Stimulated activated CD4-positive, alpha-beta T cell treated with anti-CD3 and anti-CD28 coated beads, Interleukin-2, amount 100 ng/mL, for 24 hours (primary cell): ENCODE measurements at regions not wholly inside any gene's neighbourhood (a gene's known extent, or its start where the extent isn't known, plus 50 kb on each side); places are given as distances from the start of the nearest gene placed in this dataset.
A peak's percentile ranks its signal among the peaks of the same experiment; 100 is the strongest.

Source experiments
- DNase-seq, 2 donors: peaks; one replicate each; pipeline ENCODE4 v3.0.0-alpha.2; 2020

DNA sequence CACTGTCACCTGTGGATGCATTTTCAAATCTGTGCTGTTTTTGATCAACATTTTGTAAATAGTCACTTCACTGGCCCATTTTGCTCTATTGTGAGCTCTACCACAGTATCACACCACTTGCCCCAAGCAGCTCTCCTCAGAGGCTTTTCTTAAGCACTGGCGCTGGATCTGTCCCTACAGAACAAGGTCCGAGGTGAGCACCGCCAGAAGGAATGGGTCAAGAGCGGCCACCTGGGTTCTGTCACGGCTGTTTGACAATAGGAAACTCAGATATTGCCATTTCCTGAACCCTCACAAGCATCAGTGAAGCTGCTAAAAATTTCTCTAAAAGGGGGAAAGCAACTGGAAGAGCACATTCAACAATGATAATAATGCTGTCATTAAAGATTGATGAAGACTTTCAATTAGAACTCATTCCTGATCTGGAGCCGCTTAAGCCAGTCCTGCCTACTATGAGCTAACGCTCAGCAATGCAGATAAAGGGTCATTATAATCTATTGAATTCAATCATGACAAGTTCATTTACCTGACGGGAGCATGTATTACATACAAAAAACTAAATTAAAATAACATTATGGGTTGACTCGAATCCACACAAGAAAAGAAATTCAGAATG lies 514.0 kb downstream of the GALR1 start:
- no peak for DNase-seq

DNA sequence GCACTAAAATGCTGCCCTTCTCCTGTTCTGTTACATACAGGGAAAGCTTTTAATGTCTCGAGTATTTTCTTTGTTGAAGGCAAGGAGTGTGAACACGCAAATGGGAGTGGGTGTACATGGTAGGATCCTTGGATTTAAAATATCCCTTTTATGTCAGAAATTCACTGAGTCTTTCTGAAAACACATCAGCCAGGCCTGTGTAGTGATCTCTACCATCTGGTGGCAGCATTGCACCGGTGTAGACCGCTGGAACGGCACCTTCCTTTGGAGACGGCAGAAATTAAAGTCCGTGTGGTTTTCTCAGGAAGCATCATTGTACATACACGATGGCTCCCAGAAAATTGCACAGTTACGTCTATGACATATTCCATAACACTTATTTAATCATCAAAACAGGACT lies 515.8 kb downstream of the GALR1 start:
- peak in 1 of 2 donors; percentile 19 for DNase-seq

DNA sequence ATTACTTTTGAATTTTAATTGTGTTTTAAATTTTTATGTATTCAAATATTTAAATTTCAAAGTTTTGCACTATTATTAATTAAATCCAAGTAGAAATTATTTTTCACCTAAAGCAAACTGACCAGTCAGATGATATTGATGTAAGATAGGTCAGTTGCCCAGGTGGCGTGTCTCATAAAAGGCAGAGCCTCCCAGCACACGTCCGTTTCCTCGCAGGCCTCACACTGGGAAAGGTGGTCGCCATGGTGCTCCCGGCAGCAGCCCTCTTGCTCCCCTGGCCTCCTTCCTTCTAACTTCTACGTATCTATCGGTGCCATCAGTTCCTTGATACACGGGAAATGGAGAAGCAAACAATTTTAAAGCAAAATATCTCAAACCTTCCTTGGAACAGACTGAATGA lies 516.8 kb downstream of the GALR1 start:
- DNase-seq = no peak

DNA sequence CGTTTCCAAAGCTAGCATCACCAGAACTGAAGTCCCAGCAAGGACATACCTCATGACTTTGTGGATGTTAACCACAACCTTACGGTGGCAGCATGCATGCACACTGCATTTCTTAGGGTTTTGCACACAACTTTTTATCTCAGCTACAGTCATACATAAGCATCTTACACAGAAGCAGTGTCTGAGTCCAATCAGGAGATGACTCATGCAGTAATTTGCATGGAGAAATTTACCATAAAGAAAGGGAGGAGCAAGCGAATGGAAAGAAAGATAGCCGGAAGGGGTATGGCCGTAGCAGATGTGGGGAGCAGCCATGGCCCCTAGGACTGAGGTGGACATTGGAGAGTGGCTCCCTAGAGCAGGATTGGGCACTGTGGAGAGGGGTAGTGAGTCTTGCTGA lies 522.5 kb downstream of the GALR1 start:
- no peak for DNase-seq

DNA sequence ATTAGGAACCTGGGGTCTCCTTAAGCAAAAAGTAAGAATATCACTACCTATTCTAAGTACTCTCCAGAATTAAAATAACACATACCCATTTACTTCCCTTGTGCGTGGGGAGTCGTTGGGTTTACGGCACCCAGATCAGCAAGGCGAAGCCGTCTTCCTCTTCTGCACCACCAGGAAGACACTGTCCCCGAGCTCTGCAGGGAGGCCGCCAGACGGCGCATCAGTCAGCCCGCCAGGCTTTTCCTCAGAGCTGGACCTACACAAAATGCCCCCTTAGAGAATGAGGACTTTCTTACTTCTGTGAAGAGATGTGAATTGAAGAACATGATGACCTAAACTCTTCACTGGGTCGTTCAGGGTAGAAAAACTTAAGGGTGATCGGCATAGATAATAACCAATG lies 526.5 kb downstream of the GALR1 start:
- no peak for DNase-seq

DNA sequence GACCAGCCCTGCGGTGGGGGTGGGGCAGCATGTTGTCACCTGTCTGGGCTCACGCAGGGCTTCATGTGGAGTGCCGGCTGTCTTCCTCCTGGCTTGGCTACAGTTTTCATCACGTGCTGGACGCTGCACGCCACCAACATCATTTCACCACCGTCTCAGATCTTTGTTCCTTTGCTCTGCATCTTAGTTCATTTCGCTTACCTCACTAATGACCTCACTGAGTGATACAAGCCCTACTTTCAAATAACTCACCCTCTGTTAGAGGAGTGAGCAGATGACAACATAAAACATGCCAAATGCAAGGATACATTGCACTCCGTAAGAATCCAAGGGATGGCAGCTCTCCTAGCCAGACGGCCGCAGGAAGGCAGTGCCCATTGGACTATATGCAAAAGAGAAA lies 527.5 kb downstream of the GALR1 start:
- DNase-seq = no peak

DNA sequence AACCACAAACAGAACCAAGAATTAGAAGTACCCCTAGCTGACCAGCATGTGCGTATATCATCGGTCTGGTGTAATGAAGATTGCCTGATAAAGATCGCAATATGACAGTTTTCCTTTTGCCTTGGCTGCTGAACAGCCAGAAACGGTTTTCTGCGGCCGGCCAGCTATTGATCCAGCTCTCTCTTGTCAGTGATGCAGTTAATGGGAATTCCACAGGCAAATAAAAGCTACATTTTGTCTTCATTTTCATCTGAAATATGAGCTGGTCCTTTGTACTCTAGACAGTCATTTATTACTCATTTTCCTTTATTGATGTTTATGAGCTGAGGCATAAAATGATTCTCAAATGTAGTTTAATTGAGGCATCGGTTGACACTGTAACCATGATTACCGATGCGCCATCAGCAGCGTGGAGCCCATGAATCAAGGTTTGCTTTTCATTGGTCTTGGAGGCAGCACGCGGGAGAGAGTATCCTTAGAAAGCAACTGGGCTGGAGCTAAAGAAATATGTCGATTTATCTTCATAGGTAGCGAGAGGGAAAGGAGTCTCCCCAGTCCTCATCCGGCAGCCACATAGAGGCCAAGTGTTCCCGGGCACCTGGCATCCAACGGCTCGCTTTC lies 535.2 kb downstream of the GALR1 start:
- no peak for DNase-seq

DNA sequence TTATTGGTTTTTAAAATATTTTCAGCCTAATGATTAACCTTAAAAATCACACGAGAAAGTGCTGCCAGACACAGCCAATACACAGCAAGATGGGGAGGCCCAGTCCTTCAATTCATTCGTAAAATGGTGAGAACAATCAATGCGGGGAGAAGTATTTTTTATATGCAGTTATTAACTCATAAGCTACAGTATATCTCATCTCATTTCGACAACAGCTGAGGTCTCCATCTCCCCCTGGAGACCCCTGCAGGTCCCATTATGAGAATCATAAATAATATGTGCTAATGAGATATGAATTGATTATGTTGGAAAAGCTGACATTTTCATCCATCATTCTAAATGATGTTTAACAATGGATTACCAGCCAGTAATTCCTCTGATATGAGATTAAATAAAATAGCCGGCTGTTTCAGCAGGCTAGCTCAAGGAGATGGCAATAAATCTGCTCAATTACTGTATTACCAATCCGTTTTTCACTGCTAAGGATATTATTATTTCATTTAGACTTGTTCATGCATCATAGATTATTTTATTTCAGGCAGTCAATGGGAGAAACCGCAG lies 535.8 kb downstream of the GALR1 start:
- no peak for DNase-seq

DNA sequence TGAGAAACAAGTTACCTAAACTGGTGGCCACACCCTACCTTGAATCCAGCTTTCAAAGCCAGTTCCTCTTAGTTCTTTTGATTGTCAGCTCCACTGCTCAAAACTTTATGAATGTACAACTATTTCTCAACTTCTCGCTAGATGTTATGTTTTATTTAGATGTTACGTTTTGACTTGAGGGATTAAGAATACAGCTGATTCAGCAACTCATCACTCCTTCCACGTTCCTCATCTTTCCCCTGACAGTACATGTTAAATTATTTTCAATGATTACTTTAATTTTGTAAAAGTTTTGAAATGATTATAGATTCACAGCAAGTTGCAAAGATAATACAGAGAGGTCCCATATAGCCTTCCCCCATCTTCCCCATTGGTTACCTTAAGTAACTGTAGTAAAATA lies 553.4 kb downstream of the GALR1 start:
- DNase-seq = no peak

DNA sequence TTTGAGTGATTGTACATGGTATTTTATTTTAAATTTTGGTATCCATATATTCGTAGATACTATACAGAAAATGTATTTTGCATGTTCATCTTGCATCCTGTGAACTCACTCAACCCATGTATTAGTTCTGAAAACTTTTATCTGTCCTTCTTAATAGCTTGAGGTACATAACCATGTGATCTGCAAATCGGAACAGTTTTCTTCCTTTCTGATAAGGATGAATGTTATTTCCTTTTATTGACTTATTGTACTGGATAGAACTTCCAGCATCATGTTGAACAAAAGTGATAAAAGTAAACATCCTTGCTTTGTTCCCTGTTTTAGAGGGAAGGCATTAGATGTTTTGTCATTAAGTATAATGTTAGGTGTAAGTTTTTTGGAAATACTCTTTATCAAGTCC lies 554.7 kb downstream of the GALR1 start:
- DNase-seq = no peak

DNA sequence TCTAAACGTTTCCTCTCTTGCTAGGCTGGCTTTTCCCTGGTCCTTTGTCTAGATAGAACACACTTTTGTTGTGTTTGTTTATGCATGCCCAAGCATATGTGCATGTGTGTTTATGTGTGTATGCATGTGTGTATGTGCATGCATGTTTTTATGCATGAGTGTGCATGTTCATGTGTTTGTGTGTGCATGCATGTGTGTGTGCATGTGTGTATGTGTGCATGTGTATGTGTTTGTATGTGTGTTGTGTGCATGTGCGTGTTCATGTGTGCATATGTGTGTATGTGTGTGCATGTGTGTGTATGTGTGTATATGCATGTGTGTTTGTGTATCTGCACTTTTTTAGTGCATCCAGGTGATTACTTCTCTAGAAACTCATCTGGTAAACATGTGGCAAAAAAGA lies 558.0 kb downstream of the GALR1 start:
- DNase-seq = no peak

DNA sequence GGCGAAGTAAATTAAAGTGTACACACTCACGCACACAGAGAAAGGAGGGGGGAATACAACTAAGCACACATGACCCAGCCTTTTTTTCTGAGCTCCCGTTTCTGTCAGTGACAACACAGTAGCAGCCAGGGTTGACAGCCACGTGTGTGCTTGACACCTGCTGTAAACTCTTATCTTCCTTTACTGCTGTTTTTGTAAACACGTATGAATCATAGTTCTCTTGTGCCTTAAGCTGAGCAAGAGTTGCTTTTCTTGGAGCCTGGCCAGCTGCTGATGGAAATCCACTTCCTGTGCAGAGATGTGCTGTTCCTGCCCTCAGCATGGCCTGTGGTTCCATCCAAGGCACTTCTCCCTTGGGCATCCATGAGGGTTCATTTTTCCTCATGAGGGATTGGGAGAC lies 561.9 kb downstream of the GALR1 start:
- DNase-seq = no peak

DNA sequence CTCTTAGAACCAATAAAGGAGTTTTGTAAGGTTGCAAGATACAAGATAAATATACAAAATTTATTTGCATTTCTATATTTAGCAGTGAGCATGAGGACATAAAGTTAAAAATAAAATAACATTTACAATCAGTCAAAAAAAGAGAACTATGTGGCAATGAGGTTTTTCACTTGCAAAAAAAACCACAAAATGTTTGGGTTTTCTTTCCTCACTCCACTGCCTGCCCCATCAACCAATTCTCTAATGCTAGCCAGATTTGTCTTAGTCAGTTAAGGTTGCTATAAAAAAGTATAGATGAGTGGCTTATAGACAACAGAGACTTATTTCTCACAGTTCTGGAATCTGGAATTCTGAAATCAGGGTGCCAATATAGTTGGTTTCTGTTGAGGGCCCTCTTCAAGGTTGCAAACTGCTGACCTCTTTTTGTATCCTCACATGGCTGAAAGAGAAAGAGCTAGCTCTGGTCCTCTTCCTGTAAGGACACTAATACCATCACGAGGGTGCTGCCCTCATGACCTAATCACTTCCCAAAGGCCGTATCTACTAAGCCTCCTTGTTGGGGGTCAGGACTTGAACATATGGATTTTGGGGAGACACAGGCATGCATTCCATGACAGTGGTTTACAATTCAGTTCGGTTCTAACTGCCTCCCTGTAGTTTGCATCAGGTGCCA lies 566.2 kb downstream of the GALR1 start:
- no peak for DNase-seq

DNA sequence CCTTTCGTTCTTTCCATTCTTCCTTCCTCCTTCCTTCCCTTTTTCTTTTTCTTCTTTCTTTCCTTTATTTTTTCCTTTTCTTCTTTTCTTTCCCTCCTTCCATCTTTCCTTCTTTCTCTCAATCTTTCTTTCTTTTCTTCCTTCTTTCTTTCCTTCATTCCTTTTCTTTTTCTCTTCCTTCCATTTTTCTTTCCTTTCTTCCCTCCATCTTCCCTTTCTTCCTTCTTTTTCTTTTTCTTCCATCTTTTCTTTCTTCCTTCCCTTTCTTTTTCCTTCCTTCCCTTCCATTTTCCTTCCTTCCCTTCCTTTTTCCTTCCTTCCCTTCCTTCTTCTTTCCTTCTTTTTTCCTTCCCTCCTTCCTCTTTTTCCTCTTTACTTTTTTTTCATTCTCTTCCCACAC lies 568.7 kb downstream of the GALR1 start:
- no peak for DNase-seq

DNA sequence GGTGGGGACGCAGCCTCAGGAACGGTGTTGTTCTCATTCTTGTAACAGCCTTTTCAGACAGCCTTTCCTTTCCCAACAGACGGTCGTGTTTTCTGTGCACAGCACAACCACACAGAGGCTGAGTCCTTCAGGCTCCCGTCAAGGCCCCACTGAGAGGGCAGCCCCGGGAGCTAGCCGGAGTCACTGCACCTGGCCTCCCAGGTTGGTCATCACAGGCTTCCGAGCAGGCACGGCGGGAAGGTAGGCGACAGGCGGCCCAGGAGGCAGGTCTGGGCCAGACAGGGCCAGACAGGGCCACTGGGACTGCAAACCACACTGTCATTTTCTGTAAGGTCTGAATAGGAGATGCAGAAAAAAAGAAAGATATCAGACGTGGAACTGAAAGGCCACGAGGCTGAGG lies 570.8 kb downstream of the GALR1 start:
- no peak for DNase-seq

DNA sequence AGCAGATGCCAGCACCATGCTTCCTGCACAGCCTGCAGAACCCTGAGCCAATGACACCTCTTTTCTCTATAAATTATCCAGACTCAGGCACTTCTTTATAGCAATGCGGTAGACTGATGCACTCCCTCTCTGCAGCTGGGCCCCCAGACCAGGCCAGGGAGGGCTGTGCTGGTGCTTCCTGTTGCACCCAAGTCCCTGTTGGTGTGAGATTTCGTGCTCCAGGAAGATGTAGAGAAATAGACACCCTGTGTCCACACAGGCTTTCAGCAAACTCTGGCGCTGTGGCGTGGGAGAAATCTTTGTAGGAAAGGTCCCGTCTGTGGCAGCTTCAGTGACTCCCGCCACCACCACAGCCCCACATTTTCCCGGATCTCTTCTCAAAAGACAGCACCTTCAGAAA lies 572.2 kb downstream of the GALR1 start:
- no peak for DNase-seq

DNA sequence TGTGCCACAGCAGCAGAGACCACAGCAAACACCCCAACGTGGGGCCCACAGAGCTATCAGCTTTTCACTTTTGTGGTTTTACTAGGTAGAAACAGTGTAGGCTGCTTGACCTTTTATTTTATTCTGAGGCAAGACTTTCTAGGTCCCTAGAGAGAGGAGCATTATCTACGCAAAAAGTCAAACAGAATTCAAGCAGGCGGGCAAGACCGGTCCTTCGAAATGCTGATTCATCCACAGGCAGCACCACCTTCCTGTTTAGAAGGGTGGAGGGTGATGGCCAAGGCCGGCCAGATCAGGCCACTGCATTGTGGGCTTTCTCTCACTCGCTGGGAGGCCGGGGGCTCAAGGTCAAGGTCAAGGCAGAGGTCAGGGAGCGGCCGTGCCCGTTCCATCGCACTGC lies 573.0 kb downstream of the GALR1 start:
- no peak for DNase-seq

DNA sequence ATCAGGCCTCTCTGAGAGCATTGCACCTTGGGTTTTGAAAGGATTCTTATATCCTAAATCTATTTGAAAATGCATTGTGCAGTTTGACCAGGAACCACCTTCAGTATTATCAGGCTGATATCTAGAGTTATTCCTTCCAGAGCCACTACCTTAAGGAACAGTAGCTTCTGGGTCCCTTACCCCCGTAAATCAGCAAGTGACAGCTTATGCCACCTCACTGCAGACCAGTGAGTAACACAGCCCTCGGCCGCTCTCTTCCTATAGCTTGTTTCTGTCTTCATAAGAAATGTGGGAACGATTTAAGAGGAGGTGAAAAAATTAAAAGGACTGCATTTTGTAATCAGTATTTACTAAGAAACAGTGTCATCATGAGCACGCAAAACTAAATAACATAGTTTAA lies 584.2 kb downstream of the GALR1 start:
- DNase-seq = no peak

DNA sequence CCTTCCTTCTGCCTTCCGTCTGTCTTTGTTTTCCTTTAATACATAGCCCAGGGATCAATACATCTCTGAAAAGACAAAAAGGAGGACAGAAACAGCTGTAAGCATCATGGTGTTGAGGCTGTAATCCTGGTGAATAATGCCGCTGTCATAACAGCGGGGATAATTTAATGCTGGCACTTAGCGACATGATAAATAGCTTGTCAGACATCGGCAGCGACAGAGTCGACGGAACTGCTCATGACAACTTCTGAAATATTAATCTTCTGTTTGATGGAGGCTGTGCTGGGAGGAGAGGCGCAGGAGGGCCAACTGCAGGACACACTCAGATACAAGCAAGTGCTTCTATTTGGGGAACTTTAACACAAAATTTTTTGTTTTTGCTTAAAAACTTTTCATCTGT lies 602.2 kb downstream of the GALR1 start:
- DNase-seq = no peak

DNA sequence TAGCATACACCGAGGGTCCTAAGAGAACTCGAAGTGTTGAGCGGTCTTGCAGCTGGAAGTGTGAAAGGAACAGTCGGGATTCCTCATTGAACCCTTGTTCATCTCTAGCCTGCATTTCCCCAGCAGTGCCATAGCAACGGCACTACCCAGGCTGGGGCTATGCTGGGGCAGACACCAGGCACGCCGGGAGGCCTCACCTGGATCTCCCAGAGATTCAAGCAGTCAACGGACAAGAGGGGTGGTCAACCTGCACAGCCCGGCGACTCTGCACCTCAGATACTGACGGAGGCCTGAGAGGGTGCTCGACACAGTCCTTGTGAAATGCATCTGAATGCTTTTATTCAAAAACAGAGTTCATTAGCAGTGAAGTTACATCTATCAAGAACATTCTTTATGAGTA lies 604.2 kb downstream of the GALR1 start:
- no peak for DNase-seq

DNA sequence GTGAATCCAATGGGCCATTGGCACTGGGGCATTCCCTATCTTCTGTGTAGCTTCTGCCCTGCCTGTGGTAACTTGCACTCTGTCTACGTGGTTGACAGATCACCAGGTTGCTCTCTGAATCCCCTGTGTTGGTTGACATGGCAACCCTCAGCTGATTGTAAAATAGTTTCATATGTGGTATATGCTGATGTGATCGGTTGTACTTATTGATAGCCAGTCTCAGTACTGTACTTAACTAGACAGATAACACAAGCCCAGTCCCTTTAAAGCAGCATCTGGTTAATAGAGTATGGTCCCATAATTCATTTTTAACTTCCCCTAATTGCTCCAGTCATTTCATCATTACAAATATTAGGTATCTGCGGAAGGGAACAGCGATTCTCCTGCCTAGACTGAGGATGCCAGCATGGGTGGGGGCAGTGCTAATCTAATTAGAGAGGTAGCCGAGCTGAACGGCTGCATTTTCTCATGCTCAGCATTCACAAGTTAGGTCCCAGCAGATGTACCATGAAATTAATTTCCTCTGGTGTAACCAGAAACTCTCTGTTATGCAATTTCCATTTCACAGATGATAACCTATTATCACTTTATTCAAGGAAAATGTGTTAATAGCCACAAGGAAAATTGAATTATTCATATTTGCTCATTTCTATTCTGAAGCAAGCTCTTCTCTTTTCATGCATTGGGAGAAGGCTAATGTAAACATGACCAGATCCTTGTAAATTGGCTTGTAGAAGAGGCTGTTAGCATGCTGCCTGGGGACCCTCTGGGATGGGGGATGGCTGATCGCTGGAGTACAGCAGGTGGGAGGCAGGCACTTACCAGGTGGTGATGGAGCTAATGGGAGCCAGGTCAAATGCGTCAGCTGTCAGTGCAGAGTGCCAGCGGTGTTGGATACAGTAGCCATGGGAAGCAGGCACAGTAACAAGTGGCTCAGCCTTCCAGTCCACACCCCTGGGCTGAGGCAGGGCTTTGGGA lies 608.3 kb downstream of the GALR1 start:
- DNase-seq = no peak

DNA sequence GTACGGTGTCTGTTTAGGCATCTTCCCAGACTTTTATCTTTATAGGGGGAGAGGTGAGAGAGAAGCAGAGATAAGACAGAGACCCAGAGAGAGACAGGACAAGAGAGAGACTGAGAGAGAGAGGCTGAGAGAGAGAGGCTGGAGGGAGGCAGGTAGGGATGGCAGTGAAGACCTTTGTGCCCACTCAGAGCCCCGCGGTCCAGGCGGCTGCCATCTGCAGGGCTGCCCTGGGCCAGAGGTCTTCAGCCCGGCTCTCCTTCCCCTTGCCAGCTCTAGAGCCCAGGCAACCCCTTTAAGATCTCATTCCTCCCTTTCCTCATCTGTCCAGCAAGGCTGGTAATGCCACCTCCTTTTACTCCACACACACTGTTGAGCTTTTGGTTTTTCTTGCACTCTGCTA lies 610.0 kb downstream of the GALR1 start:
- DNase-seq = no peak

DNA sequence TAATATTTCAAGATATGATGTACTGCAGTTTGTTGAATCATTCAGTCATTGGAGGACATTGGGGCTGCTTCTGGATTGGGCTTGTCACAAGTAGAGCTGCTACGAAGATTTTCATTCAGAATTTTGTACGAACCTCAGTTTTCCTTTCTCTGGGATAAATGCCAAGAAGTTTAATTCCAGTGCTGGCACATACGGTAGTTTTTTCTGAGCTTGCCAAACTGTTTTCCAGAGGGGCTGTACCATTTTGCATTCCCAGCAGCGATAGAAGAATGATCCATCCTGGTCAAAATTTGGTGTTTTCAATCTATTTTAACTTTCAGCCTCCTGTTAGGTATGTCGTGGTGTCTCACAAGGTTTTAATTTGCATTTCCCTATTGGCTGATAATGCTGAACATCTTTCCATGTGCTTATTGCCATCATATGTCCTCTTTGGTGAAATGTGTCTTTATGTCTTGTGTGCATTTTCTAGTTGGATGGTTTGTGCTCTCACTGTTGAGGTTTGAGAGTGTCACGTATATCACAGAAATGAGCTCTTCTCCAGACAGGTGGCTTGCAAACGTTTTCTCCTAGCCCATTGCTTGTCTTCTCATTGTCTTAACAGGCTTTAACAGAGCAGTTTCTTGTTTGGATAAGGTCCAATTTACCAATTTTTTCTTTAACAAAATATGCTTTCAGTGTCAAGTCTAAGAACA lies 612.6 kb downstream of the GALR1 start:
- DNase-seq = no peak
